DOHH2 (cell line): ENCODE measurements at regions not wholly inside any gene's neighbourhood (a gene's known extent, or its start where the extent isn't known, plus 50 kb on each side); places are given as distances from the start of the nearest gene placed in this dataset.

Experiments
- H3F3A ChIP-seq: fragments of 200-600 bp; sonication (generic), shearing (Covaris generic); 2 replicates; pipeline ENCODE4 v1.6.0; 2016; ENCODE audit warnings: antibody characterized with exemption, mild to moderate bottlenecking; ENCODE audit not compliant: control insufficient read depth, insufficient read depth
- H3K27ac ChIP-seq: fragments of 200-600 bp; sonication (generic); 2 replicates; pipeline ENCODE4 v1.5.1; 2014; ENCODE audit warnings: low read depth, mild to moderate bottlenecking, low read length, moderate library complexity
- H3K27me3 ChIP-seq: fragments of 200-600 bp; sonication (generic); 2 replicates; pipeline ENCODE4 v1.6.1; 2014; ENCODE audit warnings: mild to moderate bottlenecking, low read length, mixed read lengths; ENCODE audit not compliant: control insufficient read depth
- H3K36me3 ChIP-seq: fragments of 200-600 bp; sonication (generic); 2 replicates; pipeline ENCODE4 v1.6.1; 2014; ENCODE audit warnings: mild to moderate bottlenecking, low read length, moderate library complexity, mixed read lengths; ENCODE audit not compliant: control insufficient read depth
- H3K4me1 ChIP-seq: fragments of 200-600 bp; sonication (generic); 2 replicates; pipeline ENCODE4 v1.6.1; 2014; ENCODE audit warnings: mild to moderate bottlenecking, low read length, mixed read lengths; ENCODE audit not compliant: control insufficient read depth
- H3K4me2 ChIP-seq: fragments of 200-600 bp; sonication (generic); 2 replicates; pipeline ENCODE4 v1.6.0; 2014; ENCODE audit warnings: mild to moderate bottlenecking, low read length, moderate library complexity
- H3K4me3 ChIP-seq: fragments of 200-600 bp; sonication (generic); 2 replicates; pipeline ENCODE4 v1.5.1; 2014; ENCODE audit warnings: mild to moderate bottlenecking, low read length, mixed read lengths
- H3K79me2 ChIP-seq: fragments of 200-600 bp; sonication (generic); 2 replicates; pipeline ENCODE4 v1.6.1; 2014; ENCODE audit warnings: mild to moderate bottlenecking, low read length, mixed read lengths; ENCODE audit not compliant: control insufficient read depth
- H3K9me2 ChIP-seq: fragments of 200-600 bp; sonication (generic); replicated peaks from 2 replicates; pipeline ENCODE4 v1.6.1; 2014; ENCODE audit warnings: mild to moderate bottlenecking, low read length, mixed read lengths; ENCODE audit not compliant: control insufficient read depth
- H3K9me3 ChIP-seq: fragments of 200-600 bp; sonication (generic); 2 replicates; pipeline ENCODE4 v1.6.1; 2014; ENCODE audit warnings: antibody characterized with exemption, low read length, mixed read lengths; ENCODE audit not compliant: control insufficient read depth, insufficient read depth
- H4K20me1 ChIP-seq: fragments of 200-600 bp; sonication (generic); 2 replicates; pipeline ENCODE4 v1.6.0; 2014; ENCODE audit warnings: low read depth, mild to moderate bottlenecking, antibody characterized with exemption, low read length, moderate library complexity; ENCODE audit not compliant: control insufficient read depth, insufficient read depth
- EZH2phosphoT487 ChIP-seq: fragments of 200-600 bp; sonication (generic); IDR thresholded peaks from 2 replicates; pipeline ENCODE4 v1.6.1; 2017; ENCODE audit warnings: borderline replicate concordance, mild to moderate bottlenecking, antibody characterized with exemption, low read length, moderate library complexity, mixed read lengths
- TF ChIP-seq, protein P1 (sequence below): fragments of 200-600 bp; sonication (generic); IDR thresholded peaks from one replicate; pipeline ENCODE4 v1.5.1; 2014; ENCODE audit warnings: antibody characterized with exemption, mild to moderate bottlenecking, low read depth, low read length; ENCODE audit not compliant: poor library complexity, severe bottlenecking

DNA sequence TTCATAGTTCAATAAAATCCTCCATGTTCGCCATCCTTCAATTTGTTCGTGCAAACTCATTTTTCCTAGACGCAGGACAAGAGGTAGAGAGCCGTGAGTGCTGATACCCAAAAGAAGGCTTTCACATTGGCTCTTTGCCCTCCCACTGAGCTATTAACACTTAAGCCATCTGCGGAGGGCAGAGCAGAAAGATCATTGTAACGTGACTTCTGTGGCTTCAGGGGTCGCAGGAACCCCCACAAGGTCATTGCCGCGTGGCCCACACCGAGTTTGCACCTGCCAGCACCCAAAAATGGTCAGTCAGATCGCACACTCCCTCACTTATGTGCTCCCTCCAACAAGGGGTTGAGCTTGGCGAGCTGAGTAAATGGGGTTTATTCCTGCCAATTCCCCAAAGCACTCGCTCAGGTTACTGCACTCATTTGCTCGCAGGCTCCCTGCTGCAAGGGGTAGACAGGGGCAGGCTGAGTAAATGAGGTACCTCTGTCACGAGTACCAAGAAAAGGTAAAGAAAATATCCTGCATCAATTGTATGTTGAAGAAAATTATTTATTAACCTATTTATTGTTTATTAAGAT lies 144.1 kb downstream of the PRR20E start:
- no peaks in the 10 kb centered on the region for H3K79me2 ChIP-seq
- H3K9me3 ChIP-seq, result no peaks in the 10 kb centered on the region; the same call in 1 of the 2 replicates
- H3K27me3 ChIP-seq, result no peaks in the 10 kb centered on the region
- H3K9me2 ChIP-seq, result no peaks in the 10 kb centered on the region
- H3K27ac ChIP-seq, result no peak overlapping the region
- no peaks in the 10 kb centered on the region for H4K20me1 ChIP-seq
- no peaks in the 10 kb centered on the region for H3K4me1 ChIP-seq
- no peak overlapping the region for H3K4me3 ChIP-seq
- TF ChIP-seq, protein P1, sequence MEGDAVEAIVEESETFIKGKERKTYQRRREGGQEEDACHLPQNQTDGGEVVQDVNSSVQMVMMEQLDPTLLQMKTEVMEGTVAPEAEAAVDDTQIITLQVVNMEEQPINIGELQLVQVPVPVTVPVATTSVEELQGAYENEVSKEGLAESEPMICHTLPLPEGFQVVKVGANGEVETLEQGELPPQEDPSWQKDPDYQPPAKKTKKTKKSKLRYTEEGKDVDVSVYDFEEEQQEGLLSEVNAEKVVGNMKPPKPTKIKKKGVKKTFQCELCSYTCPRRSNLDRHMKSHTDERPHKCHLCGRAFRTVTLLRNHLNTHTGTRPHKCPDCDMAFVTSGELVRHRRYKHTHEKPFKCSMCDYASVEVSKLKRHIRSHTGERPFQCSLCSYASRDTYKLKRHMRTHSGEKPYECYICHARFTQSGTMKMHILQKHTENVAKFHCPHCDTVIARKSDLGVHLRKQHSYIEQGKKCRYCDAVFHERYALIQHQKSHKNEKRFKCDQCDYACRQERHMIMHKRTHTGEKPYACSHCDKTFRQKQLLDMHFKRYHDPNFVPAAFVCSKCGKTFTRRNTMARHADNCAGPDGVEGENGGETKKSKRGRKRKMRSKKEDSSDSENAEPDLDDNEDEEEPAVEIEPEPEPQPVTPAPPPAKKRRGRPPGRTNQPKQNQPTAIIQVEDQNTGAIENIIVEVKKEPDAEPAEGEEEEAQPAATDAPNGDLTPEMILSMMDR, result no peak
- TF ChIP-seq EZH2phosphoT487, result no peak
- H3F3A ChIP-seq, result no peaks in the 10 kb centered on the region
- H3K4me2 ChIP-seq, result no peak overlapping the region
- H3K36me3 ChIP-seq, result no peaks in the 10 kb centered on the region

DNA sequence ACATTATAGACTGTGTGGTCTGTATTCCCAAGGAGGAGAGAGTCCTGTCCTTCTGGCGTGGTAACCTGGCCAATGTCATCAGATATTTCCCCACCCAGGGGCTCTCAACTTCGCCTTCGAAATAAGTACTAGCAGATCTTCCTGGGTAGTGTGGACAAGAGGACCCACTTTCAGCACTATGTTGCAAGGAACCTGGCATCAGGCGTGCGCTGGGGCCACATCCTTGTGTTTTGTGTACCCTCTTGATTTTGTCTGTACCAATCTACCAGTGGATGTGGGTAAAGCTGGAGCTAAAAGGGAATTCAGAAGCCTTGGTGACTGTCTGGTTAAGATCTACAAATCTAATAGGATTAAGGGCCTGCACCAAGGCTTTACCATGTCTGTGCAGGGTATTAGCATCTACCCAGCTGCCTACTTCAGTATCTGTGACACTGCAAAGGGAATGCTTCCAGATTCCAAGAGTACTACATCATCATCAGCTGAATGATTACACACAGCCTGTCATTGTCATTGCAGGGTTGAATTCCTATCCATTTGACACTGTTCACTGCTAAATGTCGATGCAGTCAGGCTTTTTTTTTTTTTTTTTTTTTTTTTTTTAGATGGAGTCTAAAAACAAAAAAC lies 148.0 kb downstream of the PRR20E start:
- H3K9me2 ChIP-seq, result no peaks in the 10 kb centered on the region

DNA sequence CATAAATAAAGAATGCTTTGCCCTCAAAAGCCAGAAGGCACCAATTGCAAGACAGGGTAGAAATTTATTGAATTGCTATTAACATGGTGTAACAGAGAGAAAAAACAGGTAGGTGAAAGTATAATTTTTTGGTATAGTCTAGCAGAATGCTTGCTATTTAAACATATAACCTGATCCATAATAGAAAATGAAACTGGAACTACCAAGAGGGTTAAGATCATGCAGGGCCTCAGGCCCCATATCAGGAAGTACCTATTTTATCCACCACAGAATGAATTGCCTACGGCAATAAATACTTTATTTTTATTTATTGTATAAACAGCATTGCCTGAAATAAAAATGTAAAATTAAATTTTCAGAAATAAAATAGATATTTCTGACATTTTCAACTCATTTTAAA lies 159.5 kb downstream of the PRR20E start:
- no peaks in the 10 kb centered on the region; the same call in 1 of the 2 replicates for H3K9me3 ChIP-seq
- no peaks in the 10 kb centered on the region for H3K79me2 ChIP-seq
- H3K4me1 ChIP-seq, result no peaks in the 10 kb centered on the region
- no peak for TF ChIP-seq EZH2phosphoT487
- TF ChIP-seq, protein P1, result no peak
- no peaks in the 10 kb centered on the region for H3K27me3 ChIP-seq
- no peaks in the 10 kb centered on the region for H3F3A ChIP-seq
- no peaks in the 10 kb centered on the region for H3K36me3 ChIP-seq
- H3K4me3 ChIP-seq, result no peak overlapping the region
- no peak overlapping the region for H3K27ac ChIP-seq
- no peaks in the 10 kb centered on the region for H3K9me2 ChIP-seq
- no peak overlapping the region for H3K4me2 ChIP-seq
- no peaks in the 10 kb centered on the region for H4K20me1 ChIP-seq

More for the DNA sequence above, 148.0 kb downstream of the PRR20E start:
- Histone ChIP-seq H3K4me2 (no peak overlapping the region), H3K27me3 (no peaks in the 10 kb centered on the region), H3K4me1 (no peaks in the 10 kb centered on the region), H3K36me3 (no peaks in the 10 kb centered on the region), H3K79me2 (no peaks in the 10 kb centered on the region), H4K20me1 (no peaks in the 10 kb centered on the region), H3K9me3 (no peaks in the 10 kb centered on the region; the same call in 1 of the 2 replicates), H3K27ac (no peak overlapping the region), H3F3A (no peaks in the 10 kb centered on the region), H3K4me3 (no peak overlapping the region)
- no peak for TF ChIP-seq EZH2phosphoT487
- TF ChIP-seq, protein P1, result no peak
